Tibial nerve (tissue), 4 donors: ENCODE measurements at regions not wholly inside any gene's neighbourhood (a gene's known extent, or its start where the extent isn't known, plus 50 kb on each side); places are given as distances from the start of the nearest gene placed in this dataset.

ENCODE experiments used
- DNase-seq, 2 donors: peaks; one replicate each; pipeline ENCODE4 v3.0.0-alpha.2; 2019; ENCODE audit warnings: low spot score in 2 of 2
- H3K27ac ChIP-seq, 4 donors: fragments of 200-600 bp; sonication (generic) in 3 of 4; one replicate each; pipeline ENCODE4 v1.5.1; 2017 to 2019; ENCODE audit warnings: mild to moderate bottlenecking in 1 of 4
- H3K27me3 ChIP-seq, 2 donors: fragments of 200-600 bp; sonication (generic) in 1 of 2; one replicate each; pipeline versions ENCODE4 v1.5.1 to v1.6.0; 2017 to 2019
- H3K36me3 ChIP-seq, 3 donors: fragments of 200-600 bp; sonication (generic); one replicate each; pipeline ENCODE4 v1.5.1; 2018 to 2019
- H3K4me1 ChIP-seq, 4 donors: fragments of 200-600 bp; sonication (generic) in 3 of 4; one replicate each; pipeline ENCODE4 v1.5.1; 2017 to 2019
- H3K4me3 ChIP-seq, 4 donors: fragments of 200-600 bp; sonication (generic) in 3 of 4; one replicate each; pipeline ENCODE4 v1.5.1; 2017 to 2019; ENCODE audit warnings: mild to moderate bottlenecking in 1 of 4, moderate library complexity in 1 of 4
- H3K9me3 ChIP-seq, 4 donors: fragments of 200-600 bp; sonication (generic) in 3 of 4; one replicate each; pipeline ENCODE4 v1.5.1; 2017 to 2019
- EP300 ChIP-seq, 2 donors: sonication (generic); formaldehyde crosslinking; IDR thresholded peaks; one replicate each; pipeline ENCODE4 v1.6.1; 2017; ENCODE audit warnings: antibody characterized with exemption in 2 of 2, mild to moderate bottlenecking in 1 of 2
- POLR2A ChIP-seq, 2 donors: fragments of 450-650 bp; IDR thresholded peaks; one replicate each; pipeline ENCODE4 v1.6.1; 2017; ENCODE audit warnings: antibody characterized with exemption in 2 of 2, mild to moderate bottlenecking in 2 of 2, moderate library complexity in 2 of 2
- WGBS, 2 donors: methylation state at CpG; one replicate each; pipeline ENCODE4 v1.1.5; 2018; 5-methylcytosine and 5-hydroxymethylcytosine counted together
- TF ChIP-seq, protein P1 (sequence below), 5 experiments: fragments of 200-600 bp in 3 of 5; fragments of 450-650 bp in 2 of 5; sonication (generic) in 3 of 5; IDR thresholded peaks; one replicate each; pipeline ENCODE4 v1.5.1; 2016 to 2019; ENCODE audit warnings: antibody characterized with exemption in 5 of 5, mild to moderate bottlenecking in 3 of 5, moderate library complexity in 2 of 5

DNA sequence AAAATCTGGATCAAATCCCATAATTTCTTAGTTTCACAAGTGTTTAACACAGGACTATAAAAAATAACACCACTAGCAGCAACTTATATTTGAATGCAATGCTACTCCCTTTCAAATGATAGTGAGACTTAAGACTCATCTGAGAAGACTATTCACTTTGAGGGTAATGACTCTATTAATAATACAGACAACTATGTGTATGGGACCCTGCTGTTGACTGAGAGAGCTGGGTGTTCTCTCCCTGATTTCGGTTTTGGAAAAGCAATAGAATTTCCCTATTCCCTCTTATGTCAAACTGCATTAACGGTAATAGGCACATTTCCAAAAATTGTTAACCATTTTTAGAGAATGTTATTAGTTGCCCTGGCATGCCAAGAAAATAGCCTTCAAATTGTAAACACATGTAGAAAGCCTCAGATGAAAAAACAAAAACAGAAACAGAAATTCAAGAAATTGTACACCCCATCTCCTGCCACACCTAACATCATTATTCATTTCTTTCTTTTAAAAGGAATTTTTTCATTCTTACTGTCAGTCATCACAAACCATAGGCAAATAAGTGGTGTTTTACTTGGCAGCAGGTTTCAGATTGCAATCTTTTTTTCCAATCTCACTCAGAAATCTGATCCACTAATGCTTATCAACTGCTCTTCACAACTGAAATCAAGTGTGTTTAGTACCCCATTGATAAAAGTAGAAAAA lies 153.7 kb downstream of the TFPI2 start:
- H3K36me3 ChIP-seq, result no peaks in the 10 kb centered on the region
- no peak for DNase-seq
- H3K4me1 ChIP-seq, result no peaks in the 10 kb centered on the region
- 27 to 46% methylated on average over 2 of the region's 2 CpGs for WGBS, 2 donors
- H3K4me3 ChIP-seq, result no peak overlapping the region
- H3K27me3 ChIP-seq, result no peaks in the 10 kb centered on the region
- TF ChIP-seq EP300 (IDR thresholded peaks at IDR 0.05), result no peak
- TF ChIP-seq POLR2A (IDR thresholded peaks at IDR 0.05), result no peak
- TF ChIP-seq, protein P1, sequence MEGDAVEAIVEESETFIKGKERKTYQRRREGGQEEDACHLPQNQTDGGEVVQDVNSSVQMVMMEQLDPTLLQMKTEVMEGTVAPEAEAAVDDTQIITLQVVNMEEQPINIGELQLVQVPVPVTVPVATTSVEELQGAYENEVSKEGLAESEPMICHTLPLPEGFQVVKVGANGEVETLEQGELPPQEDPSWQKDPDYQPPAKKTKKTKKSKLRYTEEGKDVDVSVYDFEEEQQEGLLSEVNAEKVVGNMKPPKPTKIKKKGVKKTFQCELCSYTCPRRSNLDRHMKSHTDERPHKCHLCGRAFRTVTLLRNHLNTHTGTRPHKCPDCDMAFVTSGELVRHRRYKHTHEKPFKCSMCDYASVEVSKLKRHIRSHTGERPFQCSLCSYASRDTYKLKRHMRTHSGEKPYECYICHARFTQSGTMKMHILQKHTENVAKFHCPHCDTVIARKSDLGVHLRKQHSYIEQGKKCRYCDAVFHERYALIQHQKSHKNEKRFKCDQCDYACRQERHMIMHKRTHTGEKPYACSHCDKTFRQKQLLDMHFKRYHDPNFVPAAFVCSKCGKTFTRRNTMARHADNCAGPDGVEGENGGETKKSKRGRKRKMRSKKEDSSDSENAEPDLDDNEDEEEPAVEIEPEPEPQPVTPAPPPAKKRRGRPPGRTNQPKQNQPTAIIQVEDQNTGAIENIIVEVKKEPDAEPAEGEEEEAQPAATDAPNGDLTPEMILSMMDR (IDR thresholded peaks at IDR 0.05), result no peak
- no peaks in the 10 kb centered on the region for H3K9me3 ChIP-seq
- H3K27ac ChIP-seq, result no peak overlapping the region

GRCh38 chr7:93728292-93728691 lies 153.8 kb upstream of the CALCR start:
- H3K4me3 ChIP-seq, result no peak overlapping the region
- TF ChIP-seq EP300 (IDR thresholded peaks at IDR 0.05) (no peak), POLR2A (IDR thresholded peaks at IDR 0.05) (no peak)
- TF ChIP-seq, protein P1 (IDR thresholded peaks at IDR 0.05), result no peak
- no peak overlapping the region for H3K27ac ChIP-seq
- no peaks in the 10 kb centered on the region for H3K36me3 ChIP-seq
- H3K9me3 ChIP-seq, result no peaks in the 10 kb centered on the region
- no peaks in the 10 kb centered on the region for H3K4me1 ChIP-seq
- DNase-seq, result no peak
- WGBS, 2 donors, result 41 to 56% methylated on average over 2 of the region's 2 CpGs
- H3K27me3 ChIP-seq, result no peaks in the 10 kb centered on the region

DNA sequence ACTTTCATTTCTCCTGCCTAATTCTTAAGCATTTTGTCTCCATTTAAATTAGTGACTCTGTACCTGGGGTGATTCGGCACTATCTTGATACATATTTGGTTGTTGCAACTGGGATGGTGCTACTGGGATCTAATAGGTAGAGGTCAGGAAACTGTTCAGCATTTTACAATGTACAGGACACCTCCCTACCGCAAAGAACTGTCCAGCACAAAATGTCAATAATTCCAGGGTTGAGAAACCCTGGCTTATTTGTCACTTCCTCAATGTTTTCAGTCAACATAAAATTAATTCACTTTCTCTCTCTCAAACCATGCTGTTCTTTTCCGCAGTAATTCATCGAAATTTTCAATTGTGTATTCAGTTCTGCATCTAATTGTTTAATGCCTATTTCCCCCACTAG lies 151.4 kb upstream of the CALCR start:
- H3K27ac ChIP-seq, result no peak overlapping the region
- TF ChIP-seq, protein P1 (IDR thresholded peaks at IDR 0.05), result no peak
- TF ChIP-seq EP300 (IDR thresholded peaks at IDR 0.05), result no peak
- no peaks in the 10 kb centered on the region for H3K9me3 ChIP-seq
- no peaks in the 10 kb centered on the region for H3K4me1 ChIP-seq
- H3K36me3 ChIP-seq, result no peaks in the 10 kb centered on the region
- whole genome bisulfite sequencing, 2 donors, result 86 to 89% methylated on average over 4 of the region's 4 CpGs
- no peak overlapping the region for H3K4me3 ChIP-seq
- DNase-seq, result no peak
- no peaks in the 10 kb centered on the region for H3K27me3 ChIP-seq

GRCh38 chr7:93723424-93724124 lies 149.1 kb upstream of the CALCR start:
- Histone ChIP-seq H3K36me3 (no peaks in the 10 kb centered on the region), H3K4me3 (no peak overlapping the region), H3K9me3 (no peaks in the 10 kb centered on the region), H3K4me1 (no peaks in the 10 kb centered on the region), H3K27me3 (no peaks in the 10 kb centered on the region), H3K27ac (no peak overlapping the region)
- no peak for DNase-seq
- WGBS, 2 donors, result 49 to 50% methylated on average over 3 of the region's 3 CpGs
- TF ChIP-seq POLR2A (IDR thresholded peaks at IDR 0.05), result no peak
- TF ChIP-seq, protein P1 (IDR thresholded peaks at IDR 0.05), result no peak
- TF ChIP-seq EP300 (IDR thresholded peaks at IDR 0.05), result no peak

DNA sequence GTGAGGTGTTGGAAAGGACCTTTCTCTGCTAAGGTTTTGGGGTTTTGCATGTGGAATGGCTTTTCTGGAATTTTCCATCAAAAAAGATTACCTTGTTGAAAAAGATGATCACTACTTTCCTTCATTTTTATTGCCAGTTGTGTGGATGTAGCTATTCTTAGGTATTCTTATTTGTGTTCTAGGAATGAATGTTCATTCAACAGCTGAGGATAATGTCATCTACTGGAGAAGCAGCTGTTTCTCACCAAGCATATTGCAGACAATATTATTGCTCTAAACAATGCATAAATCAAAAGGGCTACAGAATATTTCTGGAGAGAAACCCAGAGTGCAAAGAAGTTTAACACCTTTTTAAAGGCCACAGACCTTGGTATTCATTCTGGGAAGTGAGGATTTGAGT lies 145.6 kb upstream of the CALCR start:
- Histone ChIP-seq H3K27me3 (no peaks in the 10 kb centered on the region), H3K36me3 (no peaks in the 10 kb centered on the region), H3K4me1 (no peaks in the 10 kb centered on the region), H3K27ac (no peak overlapping the region), H3K9me3 (no peaks in the 10 kb centered on the region), H3K4me3 (no peak overlapping the region)
- TF ChIP-seq POLR2A (IDR thresholded peaks at IDR 0.05), result no peak
- no peak for TF ChIP-seq EP300 (IDR thresholded peaks at IDR 0.05)
- TF ChIP-seq, protein P1 (IDR thresholded peaks at IDR 0.05), result no peak
- DNase-seq, result no peak
